HG02885 (cell line): ENCODE measurements at regions not wholly inside any gene's neighbourhood (a gene's known extent, or its start where the extent isn't known, plus 50 kb on each side); places are given as distances from the start of the nearest gene placed in this dataset.
"Not testable (repeated sequence)": the region's sequence is repeated elsewhere in the genome, so short reads cannot be mapped to it uniquely, and the experiment has no call there.

ENCODE experiments used
- ATAC-seq: cut with Tn5 transposase; IDR thresholded peaks from one replicate; pipeline ENCODE4 v1.9.1; 2021; ENCODE audit warnings: mild to moderate bottlenecking; ENCODE audit not compliant: unreplicated experiment, poor library complexity

DNA sequence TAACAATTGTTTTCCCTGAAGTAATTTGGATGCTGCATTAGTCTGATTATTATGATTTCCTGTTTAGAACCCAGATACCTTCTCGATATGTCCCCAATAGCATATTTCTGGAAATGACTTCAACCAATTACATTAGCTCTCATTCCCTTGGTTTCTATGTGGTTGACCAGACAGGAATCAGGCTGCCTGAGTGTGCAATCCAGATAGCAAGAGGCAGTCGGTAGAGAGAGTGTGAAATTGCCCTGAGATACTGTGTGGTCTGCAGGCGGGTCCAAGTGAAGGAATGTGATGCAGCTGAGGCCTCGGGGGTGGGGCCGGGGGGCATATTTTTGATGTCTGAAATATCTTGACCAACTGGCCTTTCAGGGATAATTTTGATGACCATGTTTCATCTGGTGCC is 143.9 kb upstream of the ITGA6 start:
- ATAC-seq: no peak

DNA sequence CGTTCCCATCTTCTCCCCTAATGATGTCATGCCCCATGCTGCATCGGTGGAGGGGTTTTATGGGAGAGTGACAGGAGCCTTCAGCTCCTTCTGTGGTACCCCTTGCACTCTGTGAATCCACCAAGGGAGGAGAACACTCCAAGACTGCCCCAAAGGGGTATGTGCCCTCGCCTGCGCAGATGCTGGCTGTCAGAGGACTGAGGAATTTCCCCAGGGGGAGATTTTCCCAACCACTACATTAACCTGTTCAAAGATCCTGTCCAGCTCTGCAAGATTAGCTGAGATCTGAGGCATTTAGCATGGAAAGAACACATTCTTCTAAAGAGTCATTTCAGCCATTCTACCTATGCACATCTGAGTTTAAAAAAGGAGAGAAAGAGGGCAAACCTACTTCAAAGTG is 143.2 kb upstream of the ITGA6 start:
- ATAC-seq: no peak

DNA sequence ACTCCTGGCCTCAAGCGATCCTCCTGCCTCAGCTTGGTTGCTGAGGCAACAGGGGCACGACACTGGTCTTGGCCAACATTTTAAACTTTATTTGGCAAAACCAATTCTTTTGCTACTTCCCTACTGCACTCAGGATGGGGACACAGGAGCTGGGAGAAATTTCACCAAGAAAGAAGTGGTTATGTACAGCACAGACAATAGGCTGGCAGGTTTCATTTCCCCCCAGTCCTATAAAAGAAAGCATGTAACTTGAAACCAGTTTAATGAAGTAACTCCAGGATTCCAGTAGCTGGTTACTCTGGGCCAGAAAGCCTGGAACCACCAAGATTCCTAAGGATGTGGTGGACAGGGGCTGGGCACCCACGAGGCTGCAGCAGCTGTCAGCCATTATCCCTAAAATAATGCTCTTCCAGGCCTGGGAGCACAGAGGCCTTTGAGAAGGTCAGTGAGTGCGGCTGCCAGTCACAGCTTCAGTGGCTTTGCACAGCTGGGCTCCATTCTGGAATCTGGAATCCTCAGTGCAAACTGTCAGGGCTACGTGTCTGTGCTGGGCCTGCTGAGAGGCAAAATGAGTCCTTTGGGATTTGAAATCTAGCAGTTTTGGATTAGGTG is 142.3 kb upstream of the ITGA6 start:
- ATAC-seq: no peak

DNA sequence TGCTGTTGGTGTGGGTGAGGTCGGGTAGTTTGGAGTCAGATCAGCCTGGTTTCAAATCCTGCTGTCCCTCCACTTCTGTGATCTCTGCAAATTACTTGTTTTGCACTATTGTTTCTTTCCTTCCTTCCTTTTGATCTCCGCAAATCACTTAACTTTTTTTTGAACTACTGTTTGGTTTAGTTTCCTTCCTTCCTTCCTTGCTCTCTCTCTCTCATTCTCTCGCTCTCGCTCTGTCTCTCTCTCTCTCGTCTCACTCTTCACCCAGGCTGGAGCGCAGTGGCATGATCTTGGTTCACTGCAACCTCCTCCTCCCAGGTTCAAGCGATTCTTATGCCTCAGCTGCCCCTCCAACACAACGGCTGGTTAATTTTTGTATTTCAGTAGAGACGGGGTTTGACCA is 141.6 kb upstream of the ITGA6 start:
- ATAC-seq: no peak

DNA sequence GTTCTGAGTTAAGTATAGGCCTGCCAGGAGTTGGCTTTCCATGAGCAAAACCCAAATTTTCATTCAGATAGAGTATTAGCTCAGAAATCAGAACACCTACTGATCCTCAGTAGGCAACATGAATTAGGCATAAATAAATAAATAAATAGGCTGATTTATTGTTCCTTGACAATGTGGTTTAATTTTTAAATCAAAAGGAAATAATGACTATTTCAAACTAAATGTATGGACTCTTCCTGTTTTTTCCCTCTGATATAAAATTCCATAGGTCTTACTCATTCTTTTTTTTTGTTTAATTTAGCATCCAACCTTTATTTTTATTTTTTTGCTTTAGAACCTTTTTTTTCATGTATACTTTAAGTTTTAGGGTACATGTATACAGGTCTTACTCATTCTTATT is 140.2 kb upstream of the ITGA6 start:
- ATAC-seq: no peak

DNA sequence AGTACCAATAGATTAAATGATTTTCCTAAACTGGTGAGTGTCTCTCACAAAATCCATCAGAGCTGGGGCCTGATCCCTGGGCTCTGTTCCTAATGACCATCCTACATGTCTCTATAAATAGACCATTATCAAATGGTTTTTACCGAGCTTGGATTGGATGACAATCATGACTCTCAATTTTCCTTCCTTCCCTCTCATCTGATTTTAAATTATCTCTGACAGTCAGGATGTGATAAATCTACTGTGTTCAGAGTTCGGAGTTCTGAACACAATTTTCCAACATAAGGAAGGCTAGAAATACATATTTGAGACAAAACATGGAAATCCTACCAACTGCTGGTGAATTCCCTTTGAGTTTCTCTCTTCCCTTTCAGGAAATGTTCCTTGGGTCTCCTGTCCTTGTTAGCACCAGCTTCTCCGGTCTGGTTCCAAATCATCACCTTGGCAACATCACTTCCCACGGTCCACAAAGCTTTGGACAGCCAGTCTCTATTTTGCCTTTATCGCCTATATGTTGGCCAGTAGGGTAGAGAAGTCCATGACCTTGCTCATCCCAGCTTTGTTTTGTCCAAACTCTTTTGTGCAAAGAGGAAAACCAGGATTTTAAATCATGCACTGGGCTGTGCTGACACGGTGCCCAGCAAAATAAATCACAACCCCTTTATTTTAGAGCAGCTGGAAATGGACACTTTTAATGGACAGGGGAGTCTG is 139.6 kb upstream of the ITGA6 start:
- no peak for ATAC-seq

DNA sequence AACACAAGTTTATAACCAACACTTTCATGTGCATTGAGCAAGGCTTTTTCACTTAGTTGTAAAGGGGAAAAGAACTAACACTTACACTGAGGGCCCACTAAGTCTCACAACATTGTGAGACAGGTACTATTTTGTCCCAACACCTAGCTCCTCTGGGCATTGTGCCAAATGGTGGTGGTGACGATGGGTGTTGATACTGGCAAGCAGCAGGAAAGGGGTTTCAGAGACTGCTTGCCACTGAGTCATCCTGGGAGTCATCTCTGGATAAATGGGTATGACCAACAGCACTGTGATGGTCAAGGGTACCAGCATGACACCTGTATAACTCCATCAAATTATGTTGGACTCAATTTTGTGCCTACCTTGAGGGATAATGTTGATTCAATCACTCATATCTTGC is 138.8 kb upstream of the ITGA6 start:
- no peak for ATAC-seq

DNA sequence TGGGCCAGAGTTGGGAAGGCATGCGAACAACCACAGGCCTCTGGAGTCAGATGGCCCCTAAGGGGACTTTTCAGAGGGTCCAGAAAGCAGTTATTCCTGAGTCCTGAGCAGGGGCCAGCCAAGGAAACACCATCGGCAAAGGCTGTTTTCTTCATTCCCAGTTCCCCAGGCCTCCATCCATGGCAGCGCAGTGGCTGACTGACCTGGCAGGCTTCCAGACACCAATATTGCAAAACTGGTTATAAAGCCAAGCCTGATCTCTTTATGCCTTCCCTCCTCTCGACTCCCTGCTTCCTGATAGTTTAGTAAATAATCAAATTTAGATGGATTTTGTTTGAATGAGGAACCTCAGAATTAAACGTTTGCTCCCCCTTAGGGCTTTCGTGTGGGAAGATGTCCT is 133.4 kb upstream of the ITGA6 start:
- no peak for ATAC-seq

DNA sequence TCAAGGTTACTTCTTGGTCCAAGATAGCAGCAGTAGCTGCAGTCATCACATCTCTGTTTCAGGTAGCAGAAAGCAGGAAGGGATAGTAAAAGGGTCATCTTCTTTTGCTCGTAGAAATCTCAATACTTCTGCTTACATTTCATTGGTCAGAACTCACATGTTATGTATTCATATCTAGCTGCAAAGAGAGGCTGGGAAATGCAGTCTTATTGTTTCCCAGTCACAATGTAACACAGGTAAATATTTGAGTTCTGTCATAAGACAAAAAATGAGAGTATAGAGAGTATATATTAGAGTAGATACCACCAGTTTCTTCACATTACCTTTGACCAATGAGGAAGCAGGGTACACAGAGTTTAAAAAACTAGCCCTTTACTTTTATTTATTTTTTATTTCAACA is 132.4 kb upstream of the ITGA6 start:
- ATAC-seq: no peak

DNA sequence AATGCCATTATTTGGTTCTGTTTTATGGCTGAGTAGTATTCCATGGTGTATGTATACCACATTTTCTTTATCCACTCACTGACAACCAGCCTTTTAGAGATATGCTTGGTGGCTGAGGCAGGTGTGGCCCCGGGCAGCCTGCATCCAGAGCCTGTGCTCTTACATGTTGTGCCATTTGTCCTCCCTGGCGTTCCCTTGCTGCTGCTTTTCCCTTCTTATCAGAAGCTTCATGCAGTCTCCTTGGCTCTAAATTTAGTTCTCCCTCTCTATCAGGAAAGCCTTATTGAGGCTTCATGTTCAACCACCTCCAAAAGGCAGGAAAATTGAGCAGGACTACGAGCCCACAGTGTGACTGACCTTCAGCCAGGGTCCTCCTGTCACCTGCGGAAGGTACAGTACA is 131.7 kb upstream of the ITGA6 start:
- ATAC-seq: no peak

DNA sequence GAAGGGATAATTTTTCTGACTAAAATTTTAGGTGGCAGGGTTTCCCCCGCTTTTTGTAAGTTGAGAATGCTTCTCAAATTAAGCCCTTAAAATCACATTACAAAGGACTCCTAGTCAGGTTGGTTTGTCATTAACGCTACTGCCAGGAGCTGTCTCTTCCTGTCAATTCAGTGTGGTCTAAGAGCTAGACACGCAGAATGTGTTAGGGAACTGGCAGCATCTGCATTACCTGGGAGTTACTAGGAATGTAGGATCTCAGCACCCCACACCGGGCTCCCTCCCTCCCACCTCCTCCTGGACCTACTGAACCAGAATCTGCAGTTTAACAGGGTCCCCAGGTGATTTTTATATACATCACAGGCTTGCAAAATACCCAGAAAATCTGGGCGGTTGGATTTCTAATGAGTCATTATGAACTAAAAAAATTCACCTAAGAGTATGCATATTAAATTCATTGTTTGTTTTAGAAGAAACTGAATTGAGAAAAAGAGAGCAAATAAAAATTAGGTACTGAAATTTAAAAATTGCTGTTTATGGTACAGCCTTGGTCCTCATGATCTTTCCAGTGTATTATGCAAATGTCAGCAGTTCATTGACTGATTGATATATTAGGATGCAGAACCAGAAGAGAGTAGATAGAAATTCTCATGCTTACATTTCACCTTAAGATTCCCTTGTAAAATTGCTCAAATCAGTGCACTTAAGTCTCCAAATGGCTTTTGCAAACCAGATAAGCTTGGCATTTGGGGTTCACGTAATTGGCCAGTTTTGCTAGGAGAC is 130.9 kb upstream of the ITGA6 start:
- ATAC-seq: no peak

DNA sequence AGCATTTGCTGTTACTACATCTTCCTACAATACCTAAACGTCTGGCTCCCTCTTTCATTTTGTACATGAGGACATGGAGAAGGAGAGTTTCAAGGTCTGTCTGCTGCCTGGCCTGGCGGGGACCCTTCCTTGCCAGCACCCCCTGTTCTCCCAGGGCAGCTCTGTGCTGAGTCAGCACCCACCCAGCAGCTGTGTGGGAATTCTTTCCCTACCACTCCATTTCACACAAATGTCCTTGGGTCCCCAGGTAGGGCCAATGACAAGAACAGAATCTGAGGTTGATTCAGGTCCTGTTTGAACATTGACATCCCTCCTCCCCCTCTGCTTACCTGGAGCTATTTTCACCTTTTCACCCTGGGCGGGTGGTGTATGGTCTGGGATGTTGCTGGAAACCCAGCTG is 129.9 kb upstream of the ITGA6 start:
- ATAC-seq: no peak

DNA sequence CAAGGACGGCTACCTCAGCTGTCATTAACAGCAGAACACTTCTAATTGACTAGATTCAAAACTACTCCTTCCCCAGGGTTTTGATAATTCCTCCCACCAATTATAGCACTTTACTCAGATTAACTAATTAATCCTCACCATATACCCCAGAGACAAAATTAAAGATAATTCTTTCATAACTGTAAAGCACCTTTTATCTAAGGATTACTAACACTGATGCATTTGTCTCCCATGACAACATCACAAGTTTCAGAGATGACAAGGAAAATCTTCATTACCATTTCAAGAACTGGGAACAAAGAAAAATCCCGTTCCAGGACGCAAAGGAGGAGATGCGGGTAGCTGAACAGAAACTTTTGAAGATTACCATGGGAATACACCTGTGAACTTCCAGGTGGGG is 129.4 kb upstream of the ITGA6 start:
- ATAC-seq: no peak

DNA sequence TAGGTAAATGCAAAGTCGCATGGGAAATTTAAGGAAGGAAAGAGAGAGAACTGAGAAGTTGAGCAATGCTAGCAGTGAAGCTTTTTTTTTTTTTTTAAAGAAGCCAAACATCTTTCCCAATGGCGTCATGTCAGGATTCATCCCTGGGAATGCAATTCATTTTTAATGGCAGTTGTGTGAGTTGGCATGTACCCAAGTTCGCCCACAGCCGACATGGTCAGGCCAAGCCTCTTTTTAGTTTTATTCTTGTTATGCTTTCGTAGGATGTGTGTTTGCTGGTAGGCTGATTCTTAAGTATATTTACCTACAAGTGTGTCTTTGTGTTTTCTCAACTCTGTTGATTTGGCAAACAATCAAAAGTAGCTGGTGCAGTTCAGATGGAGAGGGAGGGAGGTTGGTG is 127.6 kb upstream of the ITGA6 start:
- ATAC-seq: no peak

DNA sequence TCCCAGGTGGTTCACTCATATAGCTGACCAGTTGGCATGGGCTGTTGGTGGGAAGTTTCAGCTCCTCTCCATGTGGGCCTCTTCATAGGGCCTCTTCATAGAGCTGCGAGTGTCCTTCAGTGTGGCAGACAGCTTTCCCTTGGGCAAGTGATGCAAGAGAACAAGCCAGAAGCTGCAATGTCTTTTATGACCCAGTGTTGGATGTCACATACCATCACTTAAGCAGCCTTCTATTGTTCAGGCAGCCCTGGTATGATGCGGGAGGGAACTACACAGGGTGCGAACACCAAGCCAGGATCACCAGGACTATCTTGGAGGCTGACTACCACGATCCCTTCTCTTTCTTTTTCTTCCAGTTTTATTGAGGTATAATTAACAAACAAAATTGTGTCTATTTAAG is 126.5 kb upstream of the ITGA6 start:
- ATAC-seq: no peak

DNA sequence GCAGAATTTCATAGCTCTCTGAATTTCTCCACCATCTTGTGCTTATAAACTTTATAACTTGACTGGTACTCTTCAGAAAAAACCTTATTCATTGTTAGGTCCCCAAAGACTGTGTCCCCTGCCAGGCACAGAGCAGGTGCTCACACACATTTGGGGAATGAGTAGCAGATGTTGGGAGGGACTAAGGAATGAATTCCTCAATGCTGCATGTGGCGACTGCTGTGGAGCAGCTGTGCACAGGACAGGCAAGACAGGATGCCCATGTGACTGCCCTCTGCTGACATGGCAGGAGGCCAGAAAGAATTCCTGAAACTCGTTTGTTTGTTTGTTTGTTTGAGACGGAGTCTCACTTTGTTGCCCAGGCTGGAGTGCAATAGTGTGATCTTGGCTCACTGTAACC is 122.3 kb upstream of the ITGA6 start:
- ATAC-seq: no peak

DNA sequence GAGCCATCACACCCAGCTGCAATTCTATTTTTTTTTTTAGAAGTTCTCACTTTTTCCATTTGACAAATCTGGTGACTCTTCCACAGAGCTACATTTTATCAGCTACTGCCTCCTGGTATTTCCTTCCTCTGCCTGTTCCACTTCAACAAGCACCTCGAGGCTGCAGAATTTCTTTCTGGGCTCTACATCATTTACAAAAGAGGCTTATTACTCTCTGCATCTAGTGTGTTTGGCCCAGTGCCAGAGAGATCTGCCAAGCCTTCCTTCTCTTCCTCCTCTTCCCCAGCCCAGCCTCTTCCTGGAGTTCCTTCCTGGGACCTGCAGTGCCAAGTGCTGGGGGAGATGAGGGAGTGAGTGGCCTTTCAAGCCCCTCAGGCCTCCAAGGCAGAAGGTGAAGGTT is 119.6 kb upstream of the ITGA6 start:
- ATAC-seq: no peak

DNA sequence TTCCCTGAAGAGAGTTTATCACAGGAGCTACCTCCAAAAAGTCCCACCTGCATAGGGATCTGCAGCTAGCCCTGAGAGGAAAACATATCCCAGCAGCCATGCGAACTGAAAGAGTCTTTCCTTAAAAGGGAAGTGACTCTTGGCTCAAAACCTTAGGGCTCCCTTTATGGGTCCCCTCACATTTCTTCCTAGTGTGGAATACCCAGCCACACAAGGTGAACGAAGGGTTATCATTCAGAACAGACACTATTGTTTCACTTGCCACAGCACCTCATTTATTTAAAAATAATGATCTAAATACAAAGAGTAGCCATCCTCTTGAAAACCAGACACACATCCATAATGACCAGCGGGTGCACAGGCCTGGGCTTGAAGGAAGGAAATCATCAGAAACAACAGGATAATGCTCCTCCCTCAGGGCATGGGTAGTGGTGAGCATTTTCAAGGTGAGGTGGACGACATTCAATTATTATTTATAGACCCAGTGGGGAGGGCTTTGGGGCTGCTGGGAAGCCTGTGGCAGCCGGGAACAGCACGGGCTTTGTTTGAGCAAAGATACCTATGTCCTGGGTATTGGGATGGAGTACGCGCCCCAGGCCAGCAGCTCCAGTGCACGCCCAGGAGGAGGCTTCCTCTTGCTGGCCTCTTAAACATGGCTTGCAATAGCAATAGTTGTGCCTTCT is 119.0 kb upstream of the ITGA6 start:
- no peak for ATAC-seq

DNA sequence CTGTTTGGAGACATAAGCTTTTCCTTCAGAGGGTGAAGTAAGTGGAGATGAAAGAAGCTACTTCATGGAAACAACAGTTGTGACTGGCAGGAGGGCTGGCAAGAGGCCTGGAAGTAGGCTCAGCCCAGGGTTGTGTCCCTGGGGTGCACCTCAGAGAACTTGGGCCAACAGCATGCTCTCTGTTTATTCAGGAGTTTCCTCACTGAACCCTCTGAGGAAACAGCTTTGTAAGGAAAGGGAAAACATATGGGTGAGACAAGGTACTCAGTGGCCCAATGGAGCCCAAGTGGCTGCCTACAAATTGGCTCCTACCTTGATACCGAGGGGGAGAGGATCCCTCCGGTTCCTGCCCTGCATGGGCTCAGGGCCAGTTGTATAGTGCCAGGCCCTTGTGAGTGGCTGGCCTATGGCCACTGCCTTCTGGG is 115.5 kb upstream of the ITGA6 start:
- no peak for ATAC-seq

DNA sequence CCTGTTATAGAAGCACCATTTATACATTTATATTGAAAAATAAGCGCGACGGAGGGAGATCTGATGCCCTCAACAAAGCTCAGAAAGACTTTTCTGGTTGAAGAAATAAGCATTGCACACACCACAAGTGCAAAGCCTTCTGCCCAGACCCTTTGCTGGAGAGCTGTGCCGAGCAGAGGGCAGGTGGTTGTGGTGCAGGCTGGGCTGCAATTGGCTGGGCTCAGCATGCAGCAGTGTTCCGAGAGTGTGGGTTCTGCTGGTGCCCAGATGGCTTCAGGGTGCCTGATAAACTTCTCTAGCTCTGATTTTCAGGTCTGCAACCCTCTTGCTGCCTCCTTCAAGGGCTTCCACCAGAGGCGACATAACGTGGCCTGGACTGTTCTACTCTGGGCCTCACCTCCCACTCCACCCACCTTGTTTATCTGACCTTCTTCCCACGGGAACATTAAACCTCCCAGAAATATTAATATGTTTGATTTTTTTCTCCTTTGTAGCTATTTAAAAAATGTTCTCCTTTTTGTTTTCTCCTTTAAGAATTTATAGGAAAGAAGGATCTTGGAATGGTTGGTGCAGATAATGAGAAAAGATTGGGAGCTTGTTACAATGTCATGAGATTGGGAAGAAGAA is 113.6 kb upstream of the ITGA6 start:
- ATAC-seq: no peak

DNA sequence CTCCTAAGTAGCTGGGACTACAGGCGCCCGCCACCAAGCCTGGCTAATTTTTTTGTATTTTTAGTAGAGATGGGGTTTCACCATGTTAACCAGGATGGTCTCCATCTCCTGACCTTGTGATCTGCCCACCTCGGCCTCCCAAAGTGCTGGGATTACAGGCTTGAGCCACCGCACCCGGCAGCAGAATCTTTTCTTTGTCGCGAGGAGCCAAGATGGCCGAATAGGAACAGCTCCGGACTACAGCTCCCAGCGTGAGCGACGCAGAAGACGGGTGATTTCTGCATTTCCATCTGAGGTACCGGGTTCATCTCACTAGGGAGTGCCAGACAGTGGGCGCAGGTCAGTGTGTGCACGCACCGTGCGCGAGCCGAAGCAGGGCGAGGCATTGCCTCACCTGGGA is 112.3 kb upstream of the ITGA6 start:
- ATAC-seq: not testable (repeated sequence)
